Activated naive CD8-positive, alpha-beta T cell treated with anti-CD3 and anti-CD28 coated beads, Interleukin-2, amount 10 ng/mL, durations not matched to agents 7 days and 5 days (primary cell): ENCODE measurements at regions not wholly inside any gene's neighbourhood (a gene's known extent, or its start where the extent isn't known, plus 50 kb on each side); places are given as distances from the start of the nearest gene placed in this dataset.

Experiments used
- ATAC-seq: fragments of 150-1000 bp; cut with Tn5 transposase; one replicate; pipeline ENCODE4 v1.10.0; 2021; ENCODE audit warnings: low read depth, moderate library complexity
- POLR2A ChIA-PET: fragments of 350-600 bp; sonication (Branson Sonifier 250); formaldehyde crosslinking; loops from one replicate; lab custom pipeline; 2021; ENCODE audit warnings: antibody characterized with exemption; lab: Charles Lee
- DNase-seq: peaks from one replicate; pipeline ENCODE4 v3.0.0; 2021
- H3K27ac Mint-ChIP-seq: one replicate; pipeline ENCODE4 v1.8.0; 2022; ENCODE audit warnings: mild to moderate bottlenecking, mixed read lengths
- H3K27me3 Mint-ChIP-seq: one replicate; pipeline ENCODE4 v1.8.0; 2022; ENCODE audit warnings: mild to moderate bottlenecking, moderate library complexity, mixed read lengths
- H3K36me3 Mint-ChIP-seq: one replicate; pipeline ENCODE4 v1.8.0; 2021; ENCODE audit warnings: mild to moderate bottlenecking, mixed read lengths
- H3K4me1 Mint-ChIP-seq: one replicate; pipeline ENCODE4 v1.8.0; 2021; ENCODE audit warnings: mixed read lengths
- H3K4me3 Mint-ChIP-seq: one replicate; pipeline ENCODE4 v1.8.0; 2022; ENCODE audit warnings: mild to moderate bottlenecking, moderate library complexity, mixed read lengths
- H3K9me3 Mint-ChIP-seq: one replicate; pipeline ENCODE4 v1.8.0; 2021; ENCODE audit warnings: mixed read lengths

DNA sequence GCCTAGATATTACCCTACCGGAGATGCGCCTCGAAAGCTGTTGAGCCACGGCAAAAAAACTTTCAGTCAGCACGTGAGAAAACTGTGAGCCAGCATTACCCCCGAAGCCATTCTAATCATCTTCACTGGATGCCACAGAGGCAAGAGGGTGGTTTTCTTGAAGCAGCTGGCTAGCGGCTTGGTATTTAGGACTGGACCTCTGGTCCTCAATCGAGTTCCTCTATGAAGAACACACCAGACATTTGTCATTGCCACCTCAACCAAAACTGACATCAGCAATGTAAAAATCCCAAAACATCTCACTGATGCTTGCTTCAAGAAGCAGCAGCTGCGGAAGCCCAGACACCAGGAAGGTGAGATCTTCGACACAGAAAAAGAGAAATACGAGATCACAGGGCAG, 52.8 kb upstream of the SLC66A3 start:
- Mint-ChIP-seq H3K27me3 (peaks cover 2% of the 10 kb centered on the region), H3K36me3 (no peaks in the 10 kb centered on the region), H3K4me1 (no peaks in the 10 kb centered on the region), H3K9me3 (no peaks in the 10 kb centered on the region), H3K27ac (no peak overlapping the region), H3K4me3 (no peak overlapping the region)
- DNase-seq: no peak
- POLR2A ChIA-PET: no interaction called here
- no peak for ATAC-seq

GRCh38 chr2:11102956-11103860, 52.1 kb upstream of the SLC66A3 start:
- Mint-ChIP-seq H3K9me3 (no peaks in the 10 kb centered on the region), H3K36me3 (no peaks in the 10 kb centered on the region), H3K4me3 (no peak overlapping the region), H3K27me3 (peaks cover 2% of the 10 kb centered on the region), H3K4me1 (no peaks in the 10 kb centered on the region), H3K27ac (no peak overlapping the region)
- ATAC-seq (no peak), DNase-seq (no peak)
- POLR2A ChIA-PET: no interaction called here

- Mint-ChIP-seq H3K27ac (no peak overlapping the region), H3K27me3 (peaks cover 2% of the 10 kb centered on the region), H3K36me3 (no peaks in the 10 kb centered on the region), H3K4me3 (no peak overlapping the region), H3K4me1 (no peaks in the 10 kb centered on the region), H3K9me3 (no peaks in the 10 kb centered on the region)
- no peak for DNase-seq
- POLR2A ChIA-PET: no interaction called here
- no peak for ATAC-seq
Measured at GRCh38 chr2:11103984-11104793, 51.1 kb upstream of the SLC66A3 start.

- DNase-seq (no peak), ATAC-seq (no peak)
- POLR2A ChIA-PET: no interaction called here
- H3K4me1 Mint-ChIP-seq: peaks cover under 1% of the 10 kb centered on the region
- H3K9me3 Mint-ChIP-seq: no peaks in the 10 kb centered on the region
- no peak overlapping the region for H3K4me3 Mint-ChIP-seq
- H3K27ac Mint-ChIP-seq: no peak overlapping the region
- no peaks in the 10 kb centered on the region for H3K36me3 Mint-ChIP-seq
- peaks cover 3% of the 10 kb centered on the region for H3K27me3 Mint-ChIP-seq
Measured at GRCh38 chr2:11104794-11105660, 50.2 kb upstream of the SLC66A3 start.
